ENCODE measurements at regions not wholly inside any gene's neighbourhood (a gene's known extent, or its start where the extent isn't known, plus 50 kb on each side); places are given as distances from the start of the nearest gene placed in this dataset.
"Not testable (repeated sequence)": the region's sequence is repeated elsewhere in the genome, so short reads cannot be mapped to it uniquely, and the experiment has no call there.

- no peak for DNase-seq (ENCODE audit: low spot score)
- intact Hi-C loops (cut with DNase I) = no loop called here
Measured at GRCh38 chr3:164408326-164408725, 670.0 kb downstream of the SI start.

- no peak for DNase-seq (ENCODE audit: low spot score)
- intact Hi-C loops (cut with DNase I) = no loop called here
Measured at GRCh38 chr3:164407111-164407510, 671.2 kb downstream of the SI start.

- intact Hi-C loops (cut with DNase I) = no loop called here
- DNase-seq (ENCODE audit: low spot score) = no peak
Measured at GRCh38 chr3:164406281-164406680, 672.0 kb downstream of the SI start.

- no peak for DNase-seq (ENCODE audit: low spot score)
- intact Hi-C loops (cut with DNase I) = no loop called here
Measured at GRCh38 chr3:164401923-164402322, 676.4 kb downstream of the SI start.

GRCh38 chr3:164401440-164401839 is 676.9 kb downstream of the SI start:
- intact Hi-C loops (cut with DNase I); DNase-seq (ENCODE audit: low spot score): not testable (repeated sequence)

GRCh38 chr3:164397462-164397861 is 680.8 kb downstream of the SI start:
- DNase-seq (ENCODE audit: low spot score) = no peak
- intact Hi-C loops (cut with DNase I) = no loop called here

- intact Hi-C loops (cut with DNase I) = no loop called here
- DNase-seq (ENCODE audit: low spot score) = no peak
Measured at GRCh38 chr3:164393171-164393570, 685.1 kb downstream of the SI start.

GRCh38 chr3:164390046-164390445 is 688.2 kb downstream of the SI start:
- DNase-seq (ENCODE audit: low spot score) = no peak
- intact Hi-C loops (cut with DNase I) = no loop called here

- DNase-seq (ENCODE audit: low spot score) = no peak
- intact Hi-C loops (cut with DNase I) = no loop called here
Measured at GRCh38 chr3:164387236-164387635, 691.1 kb downstream of the SI start.

- DNase-seq (ENCODE audit: low spot score) = no peak
- intact Hi-C loops (cut with DNase I) = no loop called here
Measured at GRCh38 chr3:164380156-164380555, 698.1 kb downstream of the SI start.

- intact Hi-C loops (cut with DNase I) = no loop called here
- no peak for DNase-seq (ENCODE audit: low spot score)
Measured at GRCh38 chr3:164377466-164377865, 700.8 kb downstream of the SI start.

GRCh38 chr3:164375995-164376394 is 702.3 kb downstream of the SI start:
- no peak for DNase-seq (ENCODE audit: low spot score)
- intact Hi-C loops (cut with DNase I) = no loop called here

- no peak for DNase-seq (ENCODE audit: low spot score)
- intact Hi-C loops (cut with DNase I) = no loop called here
Measured at GRCh38 chr3:164375538-164375937, 702.8 kb downstream of the SI start.

GRCh38 chr3:164371681-164372080 is 706.6 kb downstream of the SI start:
- no peak for DNase-seq (ENCODE audit: low spot score)
- intact Hi-C loops (cut with DNase I) = no loop called here

- intact Hi-C loops (cut with DNase I) = no loop called here
- DNase-seq (ENCODE audit: low spot score) = peak; percentile 10
Measured at GRCh38 chr3:164370970-164371369, 707.3 kb downstream of the SI start.

- DNase-seq (ENCODE audit: low spot score) = no peak
- intact Hi-C loops (cut with DNase I) = no loop called here
Measured at GRCh38 chr3:164365242-164365641, 713.1 kb downstream of the SI start.

GRCh38 chr3:164364111-164364510 is 714.2 kb downstream of the SI start:
- DNase-seq (ENCODE audit: low spot score) = no peak
- intact Hi-C loops (cut with DNase I) = no loop called here

GRCh38 chr3:164360738-164361406 is 717.4 kb downstream of the SI start:
- DNase-seq (ENCODE audit: low spot score) = no peak
- intact Hi-C loops (cut with DNase I) = no loop called here

GRCh38 chr3:164360078-164360578 is 718.2 kb downstream of the SI start:
- no peak for DNase-seq (ENCODE audit: low spot score)
- intact Hi-C loops (cut with DNase I) = no loop called here

- no peak for DNase-seq (ENCODE audit: low spot score)
- intact Hi-C loops (cut with DNase I) = loop anchor here in 1 of 2 donors (5.0 kb wide), 1 partner anchor 776 kb away; no protein-coding TSS in a partner anchor
Measured at GRCh38 chr3:164352991-164353390, 725.3 kb downstream of the SI start.

- intact Hi-C loops (cut with DNase I) = loop anchor here in 1 of 2 donors (5.0 kb wide), 1 partner anchor 774 kb away; no protein-coding TSS in a partner anchor
- no peak for DNase-seq (ENCODE audit: low spot score)
Measured at GRCh38 chr3:164351131-164351530, 727.2 kb downstream of the SI start.

Measured in posterior vena cava (tissue), 2 donors.